ENCODE measurements at regions not wholly inside any gene's neighbourhood (a gene's known extent, or its start where the extent isn't known, plus 50 kb on each side); places are given as distances from the start of the nearest gene placed in this dataset.

DNA sequence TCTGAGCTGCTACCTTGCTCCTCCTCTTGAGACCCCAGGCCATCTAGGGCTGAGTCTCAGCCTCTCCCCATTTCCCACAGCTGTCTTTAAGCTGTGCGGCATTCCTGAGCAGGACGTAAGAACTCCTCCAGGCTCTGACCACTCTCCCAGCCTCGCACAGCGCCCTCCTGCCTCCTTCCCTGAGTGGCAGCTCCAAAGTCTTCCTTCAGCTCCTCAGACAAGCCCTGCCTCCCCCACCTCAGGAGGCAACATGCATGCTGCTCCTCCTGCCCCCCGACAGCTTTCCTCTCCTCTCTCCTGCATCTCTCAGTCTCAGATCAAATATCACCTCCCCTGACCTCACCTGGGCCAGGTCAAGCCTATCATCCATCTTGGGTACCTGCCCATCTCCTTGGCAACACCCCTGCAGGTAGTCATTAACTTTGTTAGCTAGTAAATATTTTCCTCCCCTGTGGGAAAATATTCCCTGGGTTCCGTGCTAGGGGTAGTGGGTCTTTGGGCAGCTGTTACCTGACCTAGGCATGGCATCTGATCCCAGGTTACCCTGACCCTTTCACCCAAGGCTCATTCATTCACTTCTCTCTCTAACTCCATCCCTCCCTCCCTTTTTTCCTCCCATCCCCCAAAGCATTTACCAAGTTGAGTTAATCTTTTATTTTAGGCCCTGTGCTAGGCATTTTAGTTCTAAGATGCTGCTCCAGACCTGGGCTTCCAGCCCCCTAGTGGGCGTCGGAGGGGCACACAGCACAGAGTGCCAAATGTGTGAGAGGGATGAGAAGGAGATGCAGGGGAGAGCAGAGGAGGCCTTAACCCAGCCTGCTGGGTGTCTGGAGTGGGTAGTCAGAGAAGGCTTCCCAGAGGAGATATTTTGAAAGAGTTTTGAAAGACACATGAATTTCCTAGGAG lies 419.9 kb downstream of the PTPRU start:
- ChIA-PET CTCF (no interaction called here), POLR2A (no interaction called here)
- intact Hi-C loops (cut with micrococcal nuclease; ENCODE audit: unreplicated experiment): no loop called here

DNA sequence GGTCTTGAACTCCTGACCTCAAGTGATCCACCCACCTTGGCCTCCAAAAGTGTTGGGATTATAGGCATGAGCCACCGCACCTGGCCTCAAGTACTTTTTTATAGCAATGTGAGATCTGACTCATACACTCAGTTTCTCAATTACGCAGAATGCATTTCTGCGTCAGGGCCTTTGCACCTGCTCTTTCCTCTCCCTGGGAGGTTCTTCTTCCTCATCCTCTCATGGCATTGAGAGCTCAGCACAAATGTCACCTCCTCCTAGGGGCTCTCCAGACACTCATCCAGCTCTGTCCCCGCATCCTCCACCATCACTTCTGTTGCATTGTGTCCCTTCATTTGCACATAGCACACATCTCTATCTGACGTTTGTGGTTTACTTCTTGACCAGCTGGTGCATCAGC lies 418.8 kb downstream of the PTPRU start:
- H3K4me3 Mint-ChIP-seq (ENCODE audit: unreplicated experiment): no peak overlapping the region
- intact Hi-C loops (cut with micrococcal nuclease; ENCODE audit: unreplicated experiment): no loop called here
- H3K36me3 ChIP-seq (ENCODE audit: control insufficient read depth, insufficient read depth, low read length): no peaks in the 10 kb centered on the region

More for the DNA sequence above, 419.9 kb downstream of the PTPRU start:
- Mint-ChIP-seq H3K4me1 (ENCODE audit: low read depth, unreplicated experiment) (no peaks in the 10 kb centered on the region), H3K4me3 (ENCODE audit: unreplicated experiment) (no peak overlapping the region), H3K27me3 (ENCODE audit: insufficient read depth, unreplicated experiment) (no peaks in the 10 kb centered on the region), H3K9me3 (ENCODE audit: unreplicated experiment) (peaks cover 7% of the 10 kb centered on the region), H3K27ac (ENCODE audit: unreplicated experiment) (no peak overlapping the region), H3K36me3 (ENCODE audit: insufficient read depth, unreplicated experiment) (no peaks in the 10 kb centered on the region)
- no peaks in the 10 kb centered on the region for H3K36me3 ChIP-seq (ENCODE audit: control insufficient read depth, insufficient read depth, low read length)
- H3K4me1 ChIP-seq: no peaks in the 10 kb centered on the region
- H3K9me3 ChIP-seq: no peaks in the 10 kb centered on the region
- DNase-seq: no peak
- TF ChIP-seq, protein P1, sequence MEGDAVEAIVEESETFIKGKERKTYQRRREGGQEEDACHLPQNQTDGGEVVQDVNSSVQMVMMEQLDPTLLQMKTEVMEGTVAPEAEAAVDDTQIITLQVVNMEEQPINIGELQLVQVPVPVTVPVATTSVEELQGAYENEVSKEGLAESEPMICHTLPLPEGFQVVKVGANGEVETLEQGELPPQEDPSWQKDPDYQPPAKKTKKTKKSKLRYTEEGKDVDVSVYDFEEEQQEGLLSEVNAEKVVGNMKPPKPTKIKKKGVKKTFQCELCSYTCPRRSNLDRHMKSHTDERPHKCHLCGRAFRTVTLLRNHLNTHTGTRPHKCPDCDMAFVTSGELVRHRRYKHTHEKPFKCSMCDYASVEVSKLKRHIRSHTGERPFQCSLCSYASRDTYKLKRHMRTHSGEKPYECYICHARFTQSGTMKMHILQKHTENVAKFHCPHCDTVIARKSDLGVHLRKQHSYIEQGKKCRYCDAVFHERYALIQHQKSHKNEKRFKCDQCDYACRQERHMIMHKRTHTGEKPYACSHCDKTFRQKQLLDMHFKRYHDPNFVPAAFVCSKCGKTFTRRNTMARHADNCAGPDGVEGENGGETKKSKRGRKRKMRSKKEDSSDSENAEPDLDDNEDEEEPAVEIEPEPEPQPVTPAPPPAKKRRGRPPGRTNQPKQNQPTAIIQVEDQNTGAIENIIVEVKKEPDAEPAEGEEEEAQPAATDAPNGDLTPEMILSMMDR (IDR thresholded peaks at IDR 0.05; ENCODE audit: insufficient read depth in 1 of 2, low read depth in 1 of 2, low read length in 1 of 2, severe bottlenecking in 1 of 2, unreplicated experiment in 1 of 2): peak in 1 of 2 experiments; percentile 15
- H3K4me3 ChIP-seq (ENCODE audit: low read depth, low read length): no peak overlapping the region
- no TSS peak for BruUV-seq (replicated peaks)
- H3K27me3 ChIP-seq (replicated peaks; ENCODE audit: control insufficient read depth, insufficient read depth, low read length): no peaks in the 10 kb centered on the region

DNA sequence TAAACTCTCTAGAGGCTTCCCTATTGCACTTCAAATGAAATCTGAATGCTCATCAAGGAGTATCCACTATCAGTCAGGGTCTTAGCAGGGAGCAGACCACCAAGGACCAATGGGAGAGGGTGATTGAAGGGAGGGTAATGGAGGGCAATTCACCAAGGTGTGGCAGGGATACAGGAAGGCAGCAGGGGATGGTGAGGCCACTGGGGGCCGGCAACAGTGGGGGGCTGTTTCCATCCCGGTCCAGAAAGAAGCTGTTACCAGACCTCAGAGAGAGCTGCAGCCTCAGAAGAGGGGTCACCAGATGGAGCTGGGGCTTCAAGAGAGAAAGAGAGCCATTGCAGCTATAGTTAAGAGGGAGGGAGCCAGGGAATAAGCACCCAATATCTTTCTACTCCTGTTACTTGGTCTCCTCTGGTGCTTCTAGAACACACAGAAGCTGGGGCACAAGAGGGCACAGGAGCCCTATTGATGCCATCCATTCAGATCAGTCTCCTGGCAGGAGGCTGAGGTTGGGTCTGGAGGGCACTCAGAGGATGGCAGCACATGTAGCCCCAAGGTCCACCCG lies 417.6 kb downstream of the PTPRU start:
- POLR2A ChIA-PET: no interaction called here
- DNase-seq: no peak
- no peaks in the 10 kb centered on the region for H3K36me3 ChIP-seq (ENCODE audit: control insufficient read depth, insufficient read depth, low read length)
- H3K27me3 ChIP-seq (replicated peaks; ENCODE audit: control insufficient read depth, insufficient read depth, low read length): no peaks in the 10 kb centered on the region
- Mint-ChIP-seq H3K27me3 (ENCODE audit: insufficient read depth, unreplicated experiment) (no peaks in the 10 kb centered on the region), H3K4me1 (ENCODE audit: low read depth, unreplicated experiment) (no peaks in the 10 kb centered on the region), H3K36me3 (ENCODE audit: insufficient read depth, unreplicated experiment) (no peaks in the 10 kb centered on the region), H3K27ac (ENCODE audit: unreplicated experiment) (no peak overlapping the region), H3K4me3 (ENCODE audit: unreplicated experiment) (no peak overlapping the region), H3K9me3 (ENCODE audit: unreplicated experiment) (no peaks in the 10 kb centered on the region)
- intact Hi-C loops (cut with micrococcal nuclease; ENCODE audit: unreplicated experiment): no loop called here
- BruUV-seq (replicated peaks): no TSS peak
- CTCF ChIA-PET: no interaction called here
- H3K9me3 ChIP-seq: no peaks in the 10 kb centered on the region
- no peak overlapping the region for H3K4me3 ChIP-seq (ENCODE audit: low read depth, low read length)
- no peaks in the 10 kb centered on the region for H3K4me1 ChIP-seq
- TF ChIP-seq, protein P1 (IDR thresholded peaks at IDR 0.05; ENCODE audit: insufficient read depth in 1 of 2, low read depth in 1 of 2, low read length in 1 of 2, severe bottlenecking in 1 of 2, unreplicated experiment in 1 of 2): no peak

More for the DNA sequence above, 418.8 kb downstream of the PTPRU start:
- Mint-ChIP-seq H3K27me3 (ENCODE audit: insufficient read depth, unreplicated experiment) (no peaks in the 10 kb centered on the region), H3K9me3 (ENCODE audit: unreplicated experiment) (no peaks in the 10 kb centered on the region), H3K4me1 (ENCODE audit: low read depth, unreplicated experiment) (no peaks in the 10 kb centered on the region), H3K36me3 (ENCODE audit: insufficient read depth, unreplicated experiment) (no peaks in the 10 kb centered on the region), H3K27ac (ENCODE audit: unreplicated experiment) (no peak overlapping the region)
- Histone ChIP-seq H3K4me1 (no peaks in the 10 kb centered on the region), H3K27me3 (replicated peaks; ENCODE audit: control insufficient read depth, insufficient read depth, low read length) (no peaks in the 10 kb centered on the region), H3K9me3 (no peaks in the 10 kb centered on the region), H3K4me3 (ENCODE audit: low read depth, low read length) (no peak overlapping the region)
- TF ChIP-seq, protein P1 (IDR thresholded peaks at IDR 0.05; ENCODE audit: insufficient read depth in 1 of 2, low read depth in 1 of 2, low read length in 1 of 2, severe bottlenecking in 1 of 2, unreplicated experiment in 1 of 2): no peak
- ChIA-PET POLR2A (no interaction called here), CTCF (no interaction called here)
- no TSS peak for BruUV-seq (replicated peaks)
- DNase-seq: no peak
